Ovary (tissue), 7 donors: ENCODE measurements at regions not wholly inside any gene's neighbourhood (a gene's known extent, or its start where the extent isn't known, plus 50 kb on each side); places are given as distances from the start of the nearest gene placed in this dataset.
"Not testable (repeated sequence)": the region's sequence is repeated elsewhere in the genome, so short reads cannot be mapped to it uniquely, and the experiment has no call there.

Source experiments
- DNase-seq, 5 donors: peaks; one replicate each; pipeline ENCODE4 v3.0.0-alpha.2; 2019 to 2020
- H3K27ac ChIP-seq, 2 donors: fragments of 200-600 bp; one replicate each; pipeline versions ENCODE4 v1.5.1 to v1.8.0; 2019 to 2022
- H3K27me3 ChIP-seq: fragments of 200-600 bp; one replicate; pipeline ENCODE4 v1.8.0; 2022
- H3K36me3 ChIP-seq: fragments of 200-600 bp; sonication (generic); one replicate; pipeline ENCODE4 v1.5.1; 2019
- H3K4me1 ChIP-seq: one replicate; pipeline ENCODE4 v1.8.1; 2013; ENCODE audit warnings: mild to moderate bottlenecking, moderate library complexity; ENCODE audit not compliant: insufficient read depth
- H3K4me3 ChIP-seq: fragments of 200-600 bp; sonication (generic); one replicate; pipeline ENCODE4 v1.5.1; 2017
- H3K9me3 ChIP-seq, 2 donors: fragments of 200-600 bp in 1 of 2; sonication (generic) in 1 of 2; one replicate each; pipeline versions ENCODE4 v1.5.1 to v1.8.1; 2013 to 2019; ENCODE audit warnings: mild to moderate bottlenecking in 1 of 2, moderate library complexity in 1 of 2
- CTCF ChIP-seq, 3 donors: fragments of 450-650 bp in 2 of 3; fragments of 200-600 bp in 1 of 3; IDR thresholded peaks; one replicate each; pipeline versions ENCODE4 v1.5.1 to v1.8.0; 2016 to 2022; ENCODE audit warnings: antibody characterized with exemption in 3 of 3, mild to moderate bottlenecking in 1 of 3
- EP300 ChIP-seq: sonication (generic); formaldehyde crosslinking; IDR thresholded peaks from one replicate; pipeline ENCODE4 v1.6.1; 2017; ENCODE audit warnings: antibody characterized with exemption
- POLR2A ChIP-seq: fragments of 450-650 bp; IDR thresholded peaks from one replicate; pipeline ENCODE4 v1.6.1; 2017; ENCODE audit warnings: antibody characterized with exemption, mild to moderate bottlenecking, moderate library complexity
- WGBS, 3 donors: extraction: QIAGEN DNeasy Blood & Tissue Kit in 1 of 3; methylation state at CpG; one replicate each; pipeline versions ENCODE4 v1.1.5 to v1.1.7; 2013 to 2017; 5-methylcytosine and 5-hydroxymethylcytosine counted together
- intact Hi-C, 4 donors: fragments of 100-400 bp; cut with DNase I; formaldehyde crosslinking; loops; one replicate each; pipeline versions ENCODE4 v1.11.0 to v1.15.1; 2022 to 2023
- donor health status: DM: no; HTN: no; CAD: no; lungs with moderate emphysema.
- donor health status: DM: no; HTN: no; CAD: no.
- donor health status: Bipolar disorder and iron deficiency.
- donor health status: DM: no; HTN: no; CAD: no.
- donor health status: DM: yes; HTN: yes; CAD: no.

GRCh38 chr6:119672725-119673124 is 323.2 kb upstream of the MAN1A1 start:
- TF ChIP-seq POLR2A (no peak), CTCF (IDR thresholded peaks at IDR 0.05) (no peak), EP300 (no peak)
- 73 to 93% (median 83%) methylated on average over 1 of the region's 1 CpG for WGBS, 3 donors
- no peaks in the 10 kb centered on the region for H3K36me3 ChIP-seq
- no peak for DNase-seq
- H3K27me3 ChIP-seq, result no peaks in the 10 kb centered on the region
- H3K27ac ChIP-seq, result no peak overlapping the region
- intact Hi-C loops, result no loop called here
- no peaks in the 10 kb centered on the region for H3K9me3 ChIP-seq
- no peak overlapping the region for H3K4me3 ChIP-seq
- H3K4me1 ChIP-seq, result no peaks in the 10 kb centered on the region

- no peak for TF ChIP-seq CTCF (IDR thresholded peaks at IDR 0.05)
- no peak for TF ChIP-seq EP300
- TF ChIP-seq POLR2A, result no peak
- 83 to 95% (median 93%) methylated on average over 2 of the region's 2 CpGs for WGBS, 3 donors
- intact Hi-C loops, result no loop called here
- no peaks in the 10 kb centered on the region for H3K4me1 ChIP-seq
- H3K27ac ChIP-seq, result no peak overlapping the region
- H3K27me3 ChIP-seq, result no peaks in the 10 kb centered on the region
- no peak for DNase-seq
- H3K36me3 ChIP-seq, result no peaks in the 10 kb centered on the region
- no peaks in the 10 kb centered on the region for H3K9me3 ChIP-seq
- H3K4me3 ChIP-seq, result no peak overlapping the region
These were observed 321.5 kb upstream of the MAN1A1 start for GRCh38 chr6:119671105-119671504.

GRCh38 chr6:119669221-119669620 is 319.7 kb upstream of the MAN1A1 start:
- Histone ChIP-seq H3K9me3 (no peaks in the 10 kb centered on the region), H3K4me3 (no peak overlapping the region), H3K36me3 (no peaks in the 10 kb centered on the region), H3K27ac (no peak overlapping the region), H3K27me3 (no peaks in the 10 kb centered on the region), H3K4me1 (no peaks in the 10 kb centered on the region)
- intact Hi-C loops, result no loop called here
- no peak for DNase-seq
- TF ChIP-seq POLR2A (no peak), CTCF (IDR thresholded peaks at IDR 0.05) (no peak), EP300 (no peak)

GRCh38 chr6:119665432-119665831 is 315.9 kb upstream of the MAN1A1 start:
- whole genome bisulfite sequencing, 3 donors, result 86 to 94% (median 86%) methylated on average over 10 of the region's 10 CpGs
- H3K27me3 ChIP-seq, intact Hi-C loops, H3K4me1 ChIP-seq, DNase-seq, H3K4me3 ChIP-seq, H3K27ac ChIP-seq, H3K9me3 ChIP-seq, H3K36me3 ChIP-seq: not testable (repeated sequence)

GRCh38 chr6:119661628-119662027 is 312.1 kb upstream of the MAN1A1 start:
- TF ChIP-seq EP300 (no peak), CTCF (IDR thresholded peaks at IDR 0.05) (no peak), POLR2A (no peak)
- H3K27me3 ChIP-seq, result no peaks in the 10 kb centered on the region
- intact Hi-C loops, result no loop called here

More at GRCh38 chr6:119661628-119662027, 312.1 kb upstream of the MAN1A1 start:
- no peaks in the 10 kb centered on the region for H3K36me3 ChIP-seq
- H3K4me3 ChIP-seq, result no peak overlapping the region
- H3K4me1 ChIP-seq, result no peaks in the 10 kb centered on the region
- H3K27ac ChIP-seq, result no peak overlapping the region
- no peaks in the 10 kb centered on the region for H3K9me3 ChIP-seq
- DNase-seq, result no peak
